NCI-H345 treated with DMSO at 0.1 percent for 48 hours (cell line): ENCODE measurements at regions not wholly inside any gene's neighbourhood (a gene's known extent, or its start where the extent isn't known, plus 50 kb on each side); places are given as distances from the start of the nearest gene placed in this dataset.
A peak's percentile ranks its signal among the peaks of the same experiment; 100 is the strongest.

Experiments used
- DNase-seq: peaks from one replicate; lab custom pipeline; 2025; ENCODE audit not compliant: unreplicated experiment; lab: John Stamatoyannopoulos, UW

DNA sequence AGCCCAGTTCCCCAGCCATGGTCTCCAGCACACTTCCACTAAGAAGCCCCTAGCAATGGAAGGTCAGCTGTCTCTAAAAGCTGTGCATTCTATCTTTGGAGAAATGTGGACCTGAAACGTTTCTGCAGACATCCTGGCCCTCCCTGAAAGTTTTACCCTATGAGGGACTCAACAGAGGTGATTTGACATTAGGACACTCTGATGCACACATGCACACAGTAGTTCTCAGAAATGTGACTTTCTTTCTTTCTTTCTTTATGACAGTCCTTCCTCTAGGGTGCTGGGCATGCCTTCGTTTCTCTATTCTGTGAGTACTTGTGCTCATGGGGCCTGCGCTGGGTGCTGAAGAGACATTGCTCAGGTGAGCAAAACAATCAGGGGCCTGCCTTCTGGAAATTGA lies 857.3 kb downstream of the RNF144A start:
- DNase-seq = no peak

DNA sequence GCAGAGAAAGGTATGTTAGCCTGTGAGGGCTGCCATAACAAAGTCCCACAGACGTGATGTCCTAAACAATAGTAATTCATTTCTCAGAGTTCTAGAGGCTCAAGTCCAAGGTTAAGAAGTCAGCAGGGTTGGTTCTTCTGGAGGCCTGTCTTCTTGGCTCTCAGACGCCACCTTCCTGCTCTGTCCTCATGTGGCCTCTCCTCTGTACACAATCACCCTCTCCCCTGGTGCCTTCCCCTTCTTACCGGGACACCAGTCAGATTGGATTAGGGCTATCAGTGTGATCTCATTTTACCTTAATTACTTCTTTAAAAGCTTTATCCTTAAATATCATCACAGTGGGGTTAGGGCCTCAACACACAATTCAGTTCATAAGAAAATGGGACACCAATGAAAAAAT lies 860.5 kb downstream of the RNF144A start:
- no peak for DNase-seq

DNA sequence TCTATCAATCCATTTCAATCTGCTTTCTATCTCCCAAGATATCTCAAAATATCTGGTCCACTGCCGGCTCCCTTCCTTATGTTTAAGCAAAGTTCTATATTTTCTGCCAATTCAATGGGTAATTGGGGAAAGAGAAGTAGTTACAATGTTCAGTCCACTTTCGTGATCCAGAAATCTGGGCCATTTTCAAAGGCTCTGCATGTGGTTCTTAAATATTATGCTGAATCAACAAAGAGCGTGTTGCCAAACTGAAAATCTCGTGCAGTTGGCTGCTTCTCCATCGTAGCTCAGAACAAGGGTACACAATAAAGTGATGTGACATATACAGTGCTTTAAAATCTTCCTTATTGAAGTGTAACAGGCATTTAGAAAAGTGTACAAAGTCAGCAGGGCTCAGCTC lies 863.1 kb downstream of the RNF144A start:
- DNase-seq = no peak

DNA sequence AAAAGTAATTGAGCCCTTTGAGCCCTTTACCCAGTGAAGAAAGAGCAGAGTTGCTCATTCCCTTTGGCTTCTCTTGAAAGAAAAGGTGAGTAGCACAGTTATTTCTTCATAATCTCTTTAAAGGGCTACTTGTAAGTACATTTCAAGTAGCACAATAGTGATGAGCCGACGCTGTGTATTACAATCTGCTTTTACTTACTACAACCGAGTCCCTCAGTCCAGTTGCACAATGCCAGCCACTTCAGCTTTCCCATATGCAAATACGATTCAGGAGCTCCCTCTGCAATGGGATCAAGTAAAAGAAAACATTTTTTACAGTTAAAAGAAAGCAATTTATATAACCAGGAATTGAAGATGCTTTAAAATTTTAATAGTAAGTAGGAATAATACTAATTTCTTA lies 868.5 kb downstream of the RNF144A start:
- no peak for DNase-seq

DNA sequence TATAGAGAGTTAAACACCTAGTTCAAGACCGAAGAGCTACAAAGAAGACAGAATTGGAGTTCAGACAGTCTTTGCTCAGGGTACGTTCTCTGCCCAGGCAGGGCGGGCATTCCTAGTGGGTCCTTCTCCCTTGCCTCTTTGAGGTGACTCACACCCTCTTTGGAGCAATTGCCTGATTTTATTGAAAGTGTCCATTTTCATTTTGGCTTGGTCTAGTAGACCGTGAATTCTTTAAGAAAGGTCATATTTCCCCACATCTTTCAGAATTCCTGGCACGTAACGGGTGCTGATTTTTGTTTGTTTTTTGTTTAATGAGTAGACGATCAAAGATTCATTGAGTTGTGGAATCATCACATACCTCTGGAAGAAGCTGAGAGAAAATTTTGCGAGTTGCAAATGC lies 871.5 kb downstream of the RNF144A start:
- no peak for DNase-seq

DNA sequence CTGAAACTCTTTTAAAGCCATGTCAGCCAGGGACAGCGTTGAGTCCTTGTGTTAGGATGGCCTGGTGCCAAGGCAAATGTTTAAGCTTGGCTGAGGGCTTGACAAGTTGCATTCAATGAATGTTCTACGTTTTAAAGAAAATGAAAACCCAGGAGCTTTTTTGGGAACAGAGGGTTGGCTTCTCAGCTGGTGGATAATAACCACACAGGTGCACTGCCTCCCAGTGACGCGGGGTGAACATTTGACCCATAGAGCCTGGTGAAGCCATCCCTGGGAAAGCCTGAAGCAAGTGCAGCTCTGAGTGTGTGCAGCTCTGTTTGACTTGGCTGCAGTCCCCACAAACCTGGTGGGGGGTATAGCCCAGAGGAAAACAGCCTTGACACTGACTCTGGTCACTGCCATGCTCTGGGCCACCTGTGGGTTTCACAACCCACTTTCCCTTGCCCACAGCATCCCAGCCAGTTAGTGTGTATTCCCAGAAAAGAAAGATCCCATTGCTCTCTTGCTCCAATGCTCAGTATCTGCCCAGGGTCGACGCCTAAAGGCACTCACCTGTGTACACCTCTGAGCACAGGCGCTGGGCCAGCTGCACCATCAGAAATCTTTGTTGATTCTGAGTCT lies 874.9 kb downstream of the RNF144A start:
- peak; percentile 98 for DNase-seq

DNA sequence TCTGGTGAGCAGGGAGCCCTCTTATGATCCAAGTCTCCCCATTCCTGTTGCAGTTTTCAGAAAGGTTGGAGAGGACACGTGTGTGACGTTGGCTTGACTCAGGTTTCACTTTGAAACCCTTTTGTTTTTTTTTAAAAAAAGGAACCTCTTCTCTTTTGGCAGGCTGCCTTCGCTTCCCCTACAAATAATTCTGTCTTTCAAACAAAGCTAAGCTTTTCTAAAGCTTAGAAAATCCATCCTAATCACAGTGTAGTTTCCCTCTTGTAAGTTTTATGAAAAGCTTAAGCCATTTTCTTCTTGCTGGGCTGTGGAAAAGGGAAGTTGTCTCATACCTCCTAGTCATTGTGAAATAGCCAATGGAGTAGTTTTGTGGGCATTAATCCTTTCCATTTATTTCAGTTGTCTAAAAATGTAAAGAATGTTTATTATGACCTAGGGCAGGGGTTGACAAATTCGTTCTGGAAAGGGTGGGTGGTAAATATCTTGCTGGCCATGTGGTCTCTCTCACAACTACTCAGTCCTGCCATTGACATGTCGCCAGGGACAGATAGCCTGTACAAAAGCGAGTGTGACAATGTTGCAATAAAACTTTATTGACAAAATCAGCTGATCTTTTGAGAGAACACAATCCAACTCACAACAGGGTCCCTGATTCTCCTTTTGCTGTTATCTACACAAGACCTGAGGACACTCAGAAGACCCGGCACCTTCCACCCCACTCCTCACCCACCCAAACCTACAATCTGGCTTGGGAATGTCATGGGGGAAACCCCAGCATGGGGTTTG lies 878.8 kb downstream of the RNF144A start:
- peak; percentile 83 for DNase-seq

DNA sequence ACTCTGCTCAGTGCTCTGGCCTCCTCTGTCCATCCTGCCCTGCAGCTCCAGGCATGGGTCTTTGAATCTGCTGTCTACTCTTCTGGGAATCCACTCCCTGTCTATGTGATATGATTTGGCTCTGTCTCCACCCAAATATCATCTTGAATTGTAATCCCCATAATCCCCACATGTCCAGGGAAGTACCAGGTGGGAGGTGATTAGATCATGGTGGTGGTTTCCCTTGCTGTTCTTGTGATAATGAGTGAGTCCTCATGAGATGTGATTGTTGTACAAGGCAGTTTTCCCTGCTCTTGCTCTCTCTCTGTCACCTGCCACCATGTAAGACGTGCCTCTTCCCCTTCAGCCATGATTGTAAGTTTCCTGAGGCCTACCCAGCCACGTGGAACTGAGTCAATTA lies 881.8 kb upstream of the ID2 start:
- no peak for DNase-seq

DNA sequence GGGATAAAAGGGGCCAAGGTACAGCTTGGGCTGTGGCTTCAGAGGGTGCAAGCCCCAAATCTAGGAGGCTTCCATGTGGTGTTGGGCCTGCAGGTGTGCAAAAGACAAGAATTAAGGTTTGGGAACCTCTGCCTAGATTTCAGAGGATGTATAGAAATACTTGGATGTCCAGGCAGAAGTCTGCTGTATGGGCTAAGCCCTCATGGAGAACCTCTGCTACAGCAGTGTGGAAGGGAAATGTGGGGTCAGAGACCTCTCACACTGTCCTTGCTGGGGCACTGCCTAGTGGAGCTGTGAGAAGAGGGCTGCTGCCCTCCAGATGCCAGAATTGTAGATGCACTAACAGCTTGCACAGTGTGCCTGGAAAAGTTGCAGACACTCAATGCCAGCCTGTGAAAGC lies 880.6 kb upstream of the ID2 start:
- DNase-seq = no peak

DNA sequence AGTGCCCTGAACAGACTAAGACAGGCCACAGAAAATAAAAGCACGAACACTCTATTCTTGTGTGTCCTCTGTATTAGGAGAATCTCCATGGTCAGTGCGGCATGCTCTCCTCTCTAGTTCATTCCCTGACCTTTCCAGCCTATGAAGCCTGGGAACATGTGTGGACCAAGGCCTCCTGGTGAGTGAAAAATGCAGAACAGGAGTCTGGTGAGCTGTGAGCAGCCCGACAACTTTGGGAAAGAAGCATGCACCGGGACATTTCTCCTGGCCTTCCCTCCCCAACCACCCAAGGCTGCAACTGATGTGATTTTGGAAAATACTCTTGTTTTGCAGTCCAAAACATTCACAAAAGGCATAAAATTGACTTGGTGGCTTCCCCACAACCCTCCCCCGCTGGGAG lies 878.3 kb upstream of the ID2 start:
- no peak for DNase-seq

DNA sequence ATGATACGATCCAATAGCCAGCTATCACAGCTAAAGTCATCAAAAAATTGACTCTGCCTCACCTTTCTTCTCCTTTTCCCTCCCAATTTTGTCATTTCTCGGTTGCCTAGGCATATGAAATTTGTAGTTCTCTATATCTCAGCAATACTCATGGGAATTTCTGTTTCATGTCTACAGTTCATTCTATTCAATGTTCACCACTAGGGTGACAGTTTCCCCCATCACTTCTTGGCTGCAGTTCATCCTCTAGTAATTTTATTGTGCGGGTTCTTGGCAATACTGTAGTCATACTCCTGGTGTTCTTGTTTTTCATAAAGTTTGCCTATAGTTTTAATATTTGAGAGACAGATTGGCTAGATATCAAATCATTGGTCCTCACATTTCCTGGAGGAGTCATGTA lies 872.2 kb upstream of the ID2 start:
- DNase-seq = no peak

DNA sequence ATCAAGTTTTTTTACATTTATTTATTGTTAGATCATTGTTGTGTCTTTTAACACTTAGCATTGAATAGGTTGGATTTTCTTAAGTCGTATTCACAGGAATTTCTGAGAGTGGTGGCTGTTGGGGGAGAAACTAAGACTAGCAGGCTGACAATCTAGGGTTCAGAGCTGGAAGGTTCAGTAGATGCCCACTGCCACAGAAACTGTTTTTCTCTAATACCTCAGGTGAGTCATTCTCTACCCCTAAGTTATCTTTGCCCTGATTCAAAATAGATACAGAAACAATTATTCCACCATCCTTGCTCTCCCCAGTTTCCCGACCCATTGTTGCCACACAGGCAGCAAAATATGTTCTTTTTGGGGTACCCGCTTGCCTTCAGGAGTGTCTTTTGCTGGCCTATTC lies 870.8 kb upstream of the ID2 start:
- DNase-seq = no peak

DNA sequence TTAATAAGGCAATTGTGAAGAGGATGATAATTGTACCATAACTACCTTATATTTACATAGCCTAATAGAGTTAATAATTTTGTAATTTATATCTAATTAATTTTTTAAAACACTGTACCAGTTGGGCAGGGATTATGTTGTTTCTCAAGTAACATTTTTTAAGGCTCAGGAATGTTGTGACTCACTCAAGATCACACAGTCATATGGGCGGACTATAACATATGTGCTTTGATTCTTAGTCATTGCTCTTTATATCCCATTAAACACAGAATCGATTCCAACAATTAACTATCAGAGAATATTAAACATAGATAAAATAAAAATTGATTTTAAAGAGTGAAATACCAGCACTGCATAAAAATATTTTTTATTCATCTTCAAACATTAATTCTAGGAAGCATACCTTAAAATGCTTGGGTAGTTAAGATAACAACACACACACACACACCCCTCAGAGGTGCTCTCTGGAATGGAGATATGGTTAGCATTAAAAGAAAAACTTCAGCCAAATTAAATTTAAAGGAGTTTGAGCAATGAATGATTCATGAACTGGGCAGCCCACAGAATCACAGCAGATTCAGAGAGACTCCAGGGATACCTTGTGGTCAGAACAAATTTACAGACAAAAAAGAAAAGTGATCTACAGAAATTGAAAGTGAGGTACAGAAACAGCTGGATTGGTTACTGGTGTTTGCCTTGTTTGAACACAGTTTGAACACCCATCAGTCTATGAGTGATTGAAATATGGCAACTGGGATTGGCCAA lies 869.4 kb upstream of the ID2 start:
- no peak for DNase-seq

DNA sequence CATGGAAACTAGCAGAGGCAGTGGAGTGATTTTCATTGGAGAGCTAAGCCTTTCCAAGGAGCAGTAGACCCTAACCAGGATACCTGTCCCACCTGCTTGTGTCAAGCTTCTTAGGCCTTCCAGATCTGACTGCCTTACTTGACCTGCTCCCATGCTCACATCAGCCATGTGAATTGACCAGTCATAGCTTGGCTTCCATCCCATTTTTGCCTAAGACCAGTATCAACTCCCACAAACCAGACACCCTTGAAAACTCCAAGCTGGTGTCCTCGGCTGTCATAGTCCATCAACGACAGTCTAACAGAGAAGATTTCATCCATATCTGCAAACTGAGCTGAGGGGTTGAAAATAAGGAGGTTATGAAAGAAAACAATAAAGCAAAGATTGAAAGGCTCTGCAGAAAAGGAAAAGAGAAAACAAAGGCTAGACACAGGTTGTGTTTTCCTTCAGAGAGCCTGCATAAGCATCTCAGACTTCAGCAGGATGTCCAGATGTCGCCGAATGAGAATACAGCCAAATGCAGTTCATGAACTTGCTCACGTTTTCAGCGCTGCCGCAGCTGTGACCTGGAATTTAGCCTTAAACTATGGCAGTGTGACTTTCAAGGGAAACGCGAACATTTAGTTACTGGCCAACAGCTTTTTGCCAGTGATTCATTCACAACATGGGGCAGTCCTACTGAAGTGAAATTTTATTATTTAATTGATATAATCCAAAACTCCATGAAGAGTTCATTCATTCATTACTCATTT lies 868.1 kb upstream of the ID2 start:
- no peak for DNase-seq

DNA sequence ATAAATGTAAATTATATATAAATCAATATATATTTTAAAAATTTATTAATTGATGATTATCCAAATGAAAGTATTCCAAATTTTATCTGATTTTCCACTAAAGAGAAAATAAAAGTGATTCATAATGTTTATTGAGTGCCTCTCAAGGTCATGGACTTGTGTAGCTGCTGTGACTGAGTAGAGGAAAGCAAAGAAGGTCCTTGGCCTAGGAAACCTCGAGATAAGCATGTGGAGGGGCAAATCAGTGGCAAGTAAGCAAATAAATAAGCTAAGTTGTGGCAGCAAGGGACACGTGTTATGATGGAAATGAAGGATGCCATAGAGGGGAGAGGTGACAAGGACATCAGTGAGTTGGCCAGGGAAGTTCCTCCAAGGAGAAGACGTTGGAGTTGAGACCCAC lies 866.1 kb upstream of the ID2 start:
- no peak for DNase-seq

DNA sequence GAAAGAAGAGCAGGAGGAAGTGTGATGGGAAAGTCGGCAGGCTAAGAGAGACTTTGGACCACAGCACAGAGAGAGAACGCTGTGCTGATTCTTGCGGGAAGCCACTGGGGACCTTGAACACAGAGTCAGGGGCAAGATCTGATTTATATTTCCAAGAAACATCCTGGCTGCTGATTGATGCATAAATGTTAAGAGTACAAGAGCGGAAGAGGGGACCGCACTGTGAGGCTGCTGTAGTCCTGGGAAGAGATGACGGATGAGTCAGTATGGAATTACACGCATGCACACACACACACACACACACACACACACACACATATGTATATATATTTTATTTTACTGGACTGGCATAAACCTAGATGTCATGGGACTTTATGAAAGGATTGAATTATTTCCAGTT lies 865.6 kb upstream of the ID2 start:
- DNase-seq = no peak

DNA sequence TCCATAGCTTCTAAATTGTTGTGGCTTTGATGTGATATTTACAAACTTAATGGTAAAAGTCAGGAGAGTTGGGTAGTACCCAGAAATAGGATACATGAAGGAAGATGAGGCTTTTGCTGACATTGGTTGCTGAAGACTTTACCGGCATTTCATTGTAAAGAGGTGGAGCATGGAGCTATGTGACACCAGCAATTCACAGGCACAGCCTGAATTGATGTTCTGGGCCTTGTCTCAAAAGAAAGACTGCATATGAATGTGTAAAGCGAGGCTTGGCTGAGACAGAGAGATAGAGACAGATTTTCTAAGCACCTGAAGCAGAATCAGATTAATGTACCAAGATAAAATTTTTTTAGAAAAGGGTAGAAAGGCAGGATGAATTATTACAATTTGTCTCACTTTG lies 864.9 kb upstream of the ID2 start:
- DNase-seq = no peak

DNA sequence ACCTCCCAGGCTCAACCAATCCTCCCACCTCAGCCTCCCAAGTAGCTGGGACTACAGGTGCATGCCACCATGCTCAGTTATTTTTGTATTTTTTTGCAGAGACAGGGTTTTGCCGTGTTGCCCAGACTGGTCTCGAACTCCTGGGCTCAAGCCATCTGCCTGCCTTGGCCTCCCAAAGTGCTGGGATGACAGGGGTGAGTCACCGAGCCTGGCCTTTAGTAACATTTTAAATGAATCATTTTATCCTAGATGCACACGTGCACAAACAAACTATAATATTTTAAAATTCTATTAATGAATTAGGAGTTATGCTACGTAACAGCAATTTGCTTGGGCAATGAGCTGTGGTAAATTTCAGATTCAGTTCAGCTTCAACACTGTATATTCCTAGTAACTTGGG lies 862.5 kb upstream of the ID2 start:
- no peak for DNase-seq

DNA sequence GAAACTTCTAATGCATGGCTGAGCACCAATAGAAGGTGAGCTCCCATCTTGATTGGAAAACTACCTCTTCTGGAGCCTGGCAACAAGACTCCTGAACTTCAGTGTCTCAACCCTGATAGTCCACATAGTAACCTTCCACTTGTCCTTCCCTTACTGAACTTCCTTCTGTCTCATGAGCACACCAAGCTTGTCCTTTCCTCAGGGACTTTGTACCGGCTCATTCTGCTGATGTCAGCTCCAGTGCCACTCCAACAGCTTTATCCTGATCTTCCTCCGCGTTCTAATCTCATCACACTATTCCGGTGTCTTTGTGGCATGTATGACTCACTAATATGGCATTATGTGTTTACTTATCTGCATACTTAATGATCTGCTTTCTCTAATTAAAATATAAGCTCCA lies 862.0 kb upstream of the ID2 start:
- no peak for DNase-seq

DNA sequence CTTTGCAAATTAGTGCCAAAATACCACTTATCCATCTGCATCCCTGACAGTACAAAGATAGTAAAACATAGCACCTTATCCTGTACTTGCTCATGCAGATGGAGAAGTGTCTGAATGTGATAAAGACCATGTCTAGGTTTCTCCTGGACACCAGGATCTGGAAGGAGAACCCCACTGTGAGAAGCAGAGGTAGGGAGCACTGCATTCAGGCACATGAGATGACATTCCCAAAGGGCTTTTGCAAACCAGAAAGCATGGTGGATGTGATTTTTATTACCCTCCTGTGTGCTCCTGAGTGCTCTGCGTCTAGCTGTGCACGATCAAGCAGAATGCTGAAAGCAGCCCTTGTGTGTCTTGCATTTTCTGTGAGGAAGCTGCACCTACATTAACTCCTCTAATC lies 857.6 kb upstream of the ID2 start:
- DNase-seq = no peak

DNA sequence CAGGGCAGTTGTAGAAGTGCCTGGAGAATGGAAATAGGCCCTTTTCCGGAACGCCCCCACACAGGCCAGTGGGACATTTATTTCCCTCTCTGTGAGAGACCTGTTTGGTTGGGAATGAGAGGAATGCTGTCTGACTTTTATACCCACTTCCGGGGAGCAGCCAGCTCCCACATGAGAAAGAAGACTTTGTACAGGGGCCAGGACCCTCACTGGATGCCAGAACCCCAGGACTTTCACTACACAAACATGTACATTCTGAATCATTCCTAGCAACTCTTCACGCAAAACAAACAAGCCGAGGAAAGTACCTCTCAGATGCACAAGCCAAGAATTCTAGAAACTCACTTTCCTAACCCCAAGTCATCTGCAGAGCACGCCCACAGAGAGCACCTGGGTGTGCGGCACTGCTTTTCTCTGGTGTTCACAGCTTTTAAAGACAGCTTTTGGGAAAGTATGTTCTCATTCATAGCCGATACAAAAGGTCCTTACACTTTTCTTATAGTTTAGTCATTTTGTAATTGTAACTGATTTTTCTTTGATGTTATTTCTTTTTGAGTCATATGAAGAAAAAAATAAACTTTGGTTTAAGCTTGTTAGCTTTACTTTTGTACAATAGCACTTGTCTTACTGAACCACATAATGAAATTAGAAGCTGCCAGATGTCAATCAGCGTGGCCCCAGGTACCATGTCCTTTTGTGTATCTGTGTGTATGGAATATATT lies 856.1 kb upstream of the ID2 start:
- DNase-seq = no peak
